ENCODE measurements at regions not wholly inside any gene's neighbourhood (a gene's known extent, or its start where the extent isn't known, plus 50 kb on each side); places are given as distances from the start of the nearest gene placed in this dataset.

- Histone ChIP-seq H2BK15ac (ENCODE audit: low read length) (no peak overlapping the region), H3K79me1 (ENCODE audit: low read depth, low read length) (no peaks in the 10 kb centered on the region), H3K9me3 (ENCODE audit: insufficient read depth in 2 of 2, low read depth in 1 of 2, low read length in 1 of 2) (no peaks in the 10 kb centered on the region), H2BK120ac (replicated peaks; ENCODE audit: low read depth, low read length) (no peak overlapping the region), H3K23ac (ENCODE audit: insufficient read length) (no peak overlapping the region), H3K56ac (replicated peaks; ENCODE audit: insufficient read length, low read depth, low read length) (no peak overlapping the region), H3K4me1 (replicated peaks in 1 of 4; ENCODE audit: control insufficient read depth in 3 of 4, insufficient read depth in 4 of 4, low read length in 3 of 4) (no peaks in the 10 kb centered on the region), H3K23me2 (ENCODE audit: low read depth, low read length) (no peaks in the 10 kb centered on the region), H2AFZ (ENCODE audit: low read length) (no peak overlapping the region), H3K4me3 (ENCODE audit: extremely low read depth in 1 of 4, insufficient read depth in 2 of 4, low read depth in 3 of 4, low read length in 4 of 4) (no peak overlapping the region), H4K5ac (ENCODE audit: insufficient read length, low read depth, low read length) (no peak overlapping the region), H3K9ac (replicated peaks in 1 of 4; ENCODE audit: extremely low read depth in 1 of 4, low read depth in 3 of 4, low read length in 3 of 4) (no peak overlapping the region), H2BK20ac (ENCODE audit: low read length) (no peak overlapping the region), H2BK12ac (ENCODE audit: low read depth, low read length) (no peak overlapping the region), H4K20me1 (replicated peaks in 1 of 2; ENCODE audit: control insufficient read depth in 1 of 2, insufficient read depth in 2 of 2, low read length in 2 of 2) (no peaks in the 10 kb centered on the region), H4K91ac (replicated peaks; ENCODE audit: insufficient read length, low read length) (no peak overlapping the region), H3K18ac (ENCODE audit: extremely low read depth, low read length) (no peak overlapping the region), H3K36me3 (ENCODE audit: control insufficient read depth in 2 of 4, insufficient read depth in 4 of 4, low read length in 3 of 4) (no peaks in the 10 kb centered on the region), H2BK5ac (ENCODE audit: low read depth, low read length) (no peak overlapping the region), H3K4me2 (ENCODE audit: insufficient read depth in 1 of 2, low read depth in 2 of 2, low read length in 2 of 2) (no peak overlapping the region), H3K27me3 (replicated peaks in 1 of 4; ENCODE audit: control insufficient read depth in 3 of 4, extremely low read depth in 1 of 4, insufficient read depth in 3 of 4, low read length in 3 of 4) (no peaks in the 10 kb centered on the region), H3K79me2 (ENCODE audit: control insufficient read depth in 1 of 2, insufficient read depth in 2 of 2, low read length in 2 of 2) (no peaks in the 10 kb centered on the region), H3K27ac (ENCODE audit: low read depth, low read length) (no peak overlapping the region), H4K8ac (ENCODE audit: extremely low read depth, insufficient read depth, low read length) (no peak overlapping the region), H3K4ac (replicated peaks; ENCODE audit: insufficient read length, low read depth, low read length) (no peak overlapping the region), H2AK5ac (ENCODE audit: low read depth, low read length) (no peak overlapping the region), H3K14ac (ENCODE audit: insufficient read length) (no peak overlapping the region)
- ChIA-PET CTCF (ENCODE audit: partially characterized antibody) (interaction anchor here (0.7 to 1.1 kb wide), 2 partner anchors 12 to 53 kb away, joined by 3 read pairs; no protein-coding TSS in a partner anchor), POLR2A (ENCODE audit: partially characterized antibody) (no interaction called here)
- no peak for FAIRE-seq
- DNase-seq (ENCODE audit: low read depth in 1 of 2, low spot score in 2 of 2) = no peak
- TF ChIP-seq MAFK (IDR thresholded peaks at IDR 0.05; ENCODE audit: low read depth, low read length) = no peak
- TF ChIP-seq POLR2AphosphoS5 (IDR thresholded peaks at IDR 0.05; ENCODE audit: low read depth, low read length) = no peak
- TF ChIP-seq BCL11A (IDR thresholded peaks at IDR 0.05; ENCODE audit: low read depth in 2 of 2, low read length in 2 of 2) = no peak
- no peak for TF ChIP-seq USF2 (IDR thresholded peaks at IDR 0.05; ENCODE audit: low read length)
- no peak for TF ChIP-seq RAD21 (IDR thresholded peaks at IDR 0.05 in 1 of 2, conservative IDR thresholded peaks at IDR 0.05 in 1 of 2; ENCODE audit: low read depth in 2 of 2, low read length in 2 of 2)
- no peak for TF ChIP-seq JUND (IDR thresholded peaks at IDR 0.05; ENCODE audit: low read length)
- TF ChIP-seq HDAC2 (IDR thresholded peaks at IDR 0.05; ENCODE audit: borderline replicate concordance in 1 of 2, low read depth in 2 of 2, low read length in 2 of 2) = no peak
- TF ChIP-seq SIRT6 (IDR thresholded peaks at IDR 0.05; ENCODE audit: low read length) = no peak
- TF ChIP-seq POU5F1 (IDR thresholded peaks at IDR 0.05; ENCODE audit: low read depth, low read length) = no peak
- TF ChIP-seq SIN3A (conservative IDR thresholded peaks at IDR 0.05 in 1 of 2, IDR thresholded peaks at IDR 0.05 in 1 of 2; ENCODE audit: low read depth in 1 of 2, low read length in 2 of 2) = no peak
- no peak for TF ChIP-seq CTCF (IDR thresholded peaks at IDR 0.05; ENCODE audit: control extremely low read depth in 1 of 3, insufficient read depth in 1 of 3, low read depth in 1 of 3, low read length in 3 of 3)
- no peak for TF ChIP-seq TBP (IDR thresholded peaks at IDR 0.05; ENCODE audit: low read depth, low read length)
These were observed 132.9 kb upstream of the AADACL2 start for GRCh38 chr3:151600783-151601182.
